VCaP (cell line): ENCODE measurements at regions not wholly inside any gene's neighbourhood (a gene's known extent, or its start where the extent isn't known, plus 50 kb on each side); places are given as distances from the start of the nearest gene placed in this dataset.

Experiments
- H3K27ac ChIP-seq: fragments of 450-650 bp; 2 replicates; pipeline ENCODE4 v1.5.1; 2017
- TF ChIP-seq, protein P1 (sequence below): fragments of 450-650 bp; conservative IDR thresholded peaks from 2 replicates; pipeline ENCODE4 v1.5.1; 2017; ENCODE audit warnings: mild to moderate bottlenecking, moderate library complexity

DNA sequence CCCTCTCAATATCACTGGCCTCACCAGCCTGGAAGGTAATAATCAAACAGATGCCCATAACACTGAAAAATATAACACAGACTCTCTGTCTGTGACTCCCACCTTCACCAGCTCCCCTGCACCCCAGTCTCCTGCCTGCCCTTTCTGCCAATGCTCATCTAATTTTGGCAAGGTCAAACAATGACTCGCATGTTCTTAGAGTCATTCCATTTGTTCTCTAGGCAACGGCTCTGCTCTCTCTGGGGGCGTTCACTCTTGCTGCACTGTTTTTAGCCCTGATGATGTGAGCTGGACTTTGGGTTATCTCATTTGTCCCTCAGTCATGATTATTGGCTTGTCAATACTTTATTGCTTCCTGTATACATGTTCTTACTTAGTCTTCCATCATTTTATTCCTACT lies 691.8 kb downstream of the FLRT2 start:
- TF ChIP-seq, protein P1, sequence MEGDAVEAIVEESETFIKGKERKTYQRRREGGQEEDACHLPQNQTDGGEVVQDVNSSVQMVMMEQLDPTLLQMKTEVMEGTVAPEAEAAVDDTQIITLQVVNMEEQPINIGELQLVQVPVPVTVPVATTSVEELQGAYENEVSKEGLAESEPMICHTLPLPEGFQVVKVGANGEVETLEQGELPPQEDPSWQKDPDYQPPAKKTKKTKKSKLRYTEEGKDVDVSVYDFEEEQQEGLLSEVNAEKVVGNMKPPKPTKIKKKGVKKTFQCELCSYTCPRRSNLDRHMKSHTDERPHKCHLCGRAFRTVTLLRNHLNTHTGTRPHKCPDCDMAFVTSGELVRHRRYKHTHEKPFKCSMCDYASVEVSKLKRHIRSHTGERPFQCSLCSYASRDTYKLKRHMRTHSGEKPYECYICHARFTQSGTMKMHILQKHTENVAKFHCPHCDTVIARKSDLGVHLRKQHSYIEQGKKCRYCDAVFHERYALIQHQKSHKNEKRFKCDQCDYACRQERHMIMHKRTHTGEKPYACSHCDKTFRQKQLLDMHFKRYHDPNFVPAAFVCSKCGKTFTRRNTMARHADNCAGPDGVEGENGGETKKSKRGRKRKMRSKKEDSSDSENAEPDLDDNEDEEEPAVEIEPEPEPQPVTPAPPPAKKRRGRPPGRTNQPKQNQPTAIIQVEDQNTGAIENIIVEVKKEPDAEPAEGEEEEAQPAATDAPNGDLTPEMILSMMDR = no peak
- H3K27ac ChIP-seq = no peak overlapping the region

GRCh38 chr14:86221000-86221399 lies 691.1 kb downstream of the FLRT2 start:
- TF ChIP-seq, protein P1 = no peak
- no peak overlapping the region for H3K27ac ChIP-seq

- TF ChIP-seq, protein P1 = no peak
- no peak overlapping the region for H3K27ac ChIP-seq
Observed at GRCh38 chr14:86217523-86217922, 687.6 kb downstream of the FLRT2 start.

GRCh38 chr14:86203843-86204242 lies 673.9 kb downstream of the FLRT2 start:
- TF ChIP-seq, protein P1 = no peak
- no peak overlapping the region for H3K27ac ChIP-seq

DNA sequence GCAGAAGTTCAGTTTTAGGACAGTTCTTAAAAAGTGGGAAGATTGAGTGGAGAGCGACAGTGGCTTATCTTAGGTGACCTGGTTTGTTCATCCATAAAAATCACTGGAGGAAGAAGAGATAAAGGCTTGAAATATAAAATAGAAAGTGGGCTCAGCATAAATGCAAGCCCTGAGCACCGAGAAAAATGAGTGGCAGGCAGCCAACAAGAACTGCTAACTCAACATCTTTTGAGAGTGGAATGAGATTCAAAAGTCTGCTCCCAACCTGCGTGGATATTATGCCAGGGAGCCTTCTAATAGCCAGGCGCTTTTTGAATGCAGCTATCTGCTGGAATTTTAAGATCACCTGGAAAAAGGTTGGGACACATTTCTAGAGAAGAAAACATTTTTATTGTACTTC lies 666.5 kb downstream of the FLRT2 start:
- TF ChIP-seq, protein P1 = no peak
- no peak overlapping the region for H3K27ac ChIP-seq

GRCh38 chr14:86193756-86194155 lies 663.8 kb downstream of the FLRT2 start:
- TF ChIP-seq, protein P1 = no peak
- no peak overlapping the region for H3K27ac ChIP-seq

- TF ChIP-seq, protein P1 = no peak
Observed at GRCh38 chr14:86179980-86180379, 650.0 kb downstream of the FLRT2 start.

DNA sequence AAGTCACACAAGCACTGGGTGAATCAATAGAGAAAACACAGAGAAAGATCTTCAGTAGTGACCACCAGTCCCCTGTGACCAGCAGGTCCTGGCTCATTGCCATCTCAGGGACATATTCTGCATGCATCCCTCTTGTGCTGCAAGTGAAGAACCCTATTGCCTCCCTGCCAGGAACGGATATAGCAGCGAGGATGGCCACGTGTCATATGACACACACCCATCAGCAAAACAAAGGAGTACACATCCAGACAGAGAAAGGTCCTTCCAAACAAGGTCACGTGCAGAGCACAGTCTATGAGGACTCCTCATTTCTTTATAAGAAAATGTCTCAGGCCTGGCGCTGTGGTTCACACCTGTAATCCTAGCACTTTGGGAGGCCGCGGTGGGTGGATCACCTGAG lies 638.4 kb downstream of the FLRT2 start:
- no peak overlapping the region for H3K27ac ChIP-seq

More at GRCh38 chr14:86179980-86180379, 650.0 kb downstream of the FLRT2 start:
- no peak overlapping the region for H3K27ac ChIP-seq

More for the DNA sequence above, 638.4 kb downstream of the FLRT2 start:
- TF ChIP-seq, protein P1 = no peak
